Muscle of leg (tissue), 3 donors: ENCODE measurements at regions not wholly inside any gene's neighbourhood (a gene's known extent, or its start where the extent isn't known, plus 50 kb on each side); places are given as distances from the start of the nearest gene placed in this dataset.

Source experiments
- DNase-seq: peaks from one replicate; pipeline ENCODE4 v3.0.0; 2013
- H3K27ac ChIP-seq: one replicate; pipeline ENCODE4 v1.5.1; 2013; ENCODE audit warnings: mild to moderate bottlenecking, low read length, control low read depth
- H3K27me3 ChIP-seq: one replicate; pipeline ENCODE4 v1.6.1; 2013; ENCODE audit warnings: low read length; ENCODE audit not compliant: control insufficient read depth, insufficient read depth
- H3K36me3 ChIP-seq: one replicate; pipeline ENCODE4 v1.6.1; 2013; ENCODE audit warnings: low read length; ENCODE audit not compliant: control insufficient read depth, insufficient read depth
- H3K4me1 ChIP-seq: one replicate; pipeline ENCODE4 v1.6.1; 2013; ENCODE audit warnings: low read length; ENCODE audit not compliant: control insufficient read depth, insufficient read depth
- H3K4me3 ChIP-seq: one replicate; pipeline ENCODE4 v1.5.1; 2013; ENCODE audit warnings: low read length, control low read depth
- H3K9me3 ChIP-seq: replicated peaks from 2 replicates; pipeline ENCODE4 v1.6.1; 2013; ENCODE audit warnings: low read depth, low read length; ENCODE audit not compliant: control insufficient read depth
- WGBS: methylation state at CpG from one replicate; pipeline ENCODE4 v1.1.5; 2013; ENCODE audit warnings: missing lambda C conversion rate; ENCODE audit not compliant: insufficient coverage; 5-methylcytosine and 5-hydroxymethylcytosine counted together

GRCh38 chrX:45850197-45850774 is 649.6 kb upstream of the DIPK2B start:
- H3K27ac ChIP-seq: no peak overlapping the region
- no peaks in the 10 kb centered on the region for H3K36me3 ChIP-seq
- no peak for DNase-seq
- H3K9me3 ChIP-seq: no peaks in the 10 kb centered on the region
- 26% methylated on average over 15 of the region's 28 CpGs for WGBS
- H3K4me3 ChIP-seq: peak overlapping the region; percentile 33
- peaks cover 28% of the 10 kb centered on the region for H3K27me3 ChIP-seq
- peaks cover 3% of the 10 kb centered on the region for H3K4me1 ChIP-seq

GRCh38 chrX:45849261-45849862 is 648.7 kb upstream of the DIPK2B start:
- Histone ChIP-seq H3K4me1 (peaks cover 3% of the 10 kb centered on the region), H3K36me3 (no peaks in the 10 kb centered on the region), H3K27ac (no peak overlapping the region), H3K9me3 (no peaks in the 10 kb centered on the region), H3K27me3 (peaks cover 24% of the 10 kb centered on the region), H3K4me3 (no peak overlapping the region)
- WGBS: 62% methylated on average over 2 of the region's 9 CpGs
- peak; percentile 17 for DNase-seq

- Histone ChIP-seq H3K4me1 (peaks cover 3% of the 10 kb centered on the region), H3K9me3 (no peaks in the 10 kb centered on the region), H3K36me3 (no peaks in the 10 kb centered on the region), H3K4me3 (no peak overlapping the region), H3K27me3 (peaks cover 22% of the 10 kb centered on the region), H3K27ac (no peak overlapping the region)
- no peak for DNase-seq
- WGBS: 100% methylated on average over 1 of the region's 5 CpGs
These were observed 647.3 kb upstream of the DIPK2B start for GRCh38 chrX:45847961-45848360.

- no peaks in the 10 kb centered on the region for H3K36me3 ChIP-seq
- H3K27ac ChIP-seq: no peak overlapping the region
- H3K9me3 ChIP-seq: no peaks in the 10 kb centered on the region
- no peak for DNase-seq
- WGBS: no CpG with 5 or more reads among the region's 5 CpGs
- H3K4me3 ChIP-seq: no peak overlapping the region
- H3K27me3 ChIP-seq: peaks cover 23% of the 10 kb centered on the region
- peaks cover 3% of the 10 kb centered on the region for H3K4me1 ChIP-seq
These were observed 645.7 kb upstream of the DIPK2B start for GRCh38 chrX:45846328-45846727.

- Histone ChIP-seq H3K4me3 (no peak overlapping the region), H3K27ac (no peak overlapping the region), H3K9me3 (no peaks in the 10 kb centered on the region), H3K27me3 (peaks cover 14% of the 10 kb centered on the region), H3K4me1 (no peaks in the 10 kb centered on the region), H3K36me3 (no peaks in the 10 kb centered on the region)
- 94% methylated on average over 4 of the region's 5 CpGs for WGBS
- no peak for DNase-seq
These were observed 644.5 kb upstream of the DIPK2B start for GRCh38 chrX:45845142-45845541.

- Histone ChIP-seq H3K27ac (no peak overlapping the region), H3K27me3 (peaks cover 11% of the 10 kb centered on the region), H3K9me3 (no peaks in the 10 kb centered on the region), H3K4me1 (no peaks in the 10 kb centered on the region), H3K4me3 (no peak overlapping the region), H3K36me3 (no peaks in the 10 kb centered on the region)
- DNase-seq: no peak
- 29% methylated on average over 1 of the region's 1 CpG for WGBS
These were observed 642.8 kb upstream of the DIPK2B start for GRCh38 chrX:45843518-45843917.

- Histone ChIP-seq H3K4me3 (no peak overlapping the region), H3K27me3 (peaks cover 11% of the 10 kb centered on the region), H3K27ac (no peak overlapping the region), H3K4me1 (no peaks in the 10 kb centered on the region), H3K36me3 (no peaks in the 10 kb centered on the region), H3K9me3 (no peaks in the 10 kb centered on the region)
- WGBS: no CpG with 5 or more reads among the region's 1 CpG
- no peak for DNase-seq
These were observed 642.2 kb upstream of the DIPK2B start for GRCh38 chrX:45842926-45843315.

- Histone ChIP-seq H3K27me3 (peaks cover 10% of the 10 kb centered on the region), H3K4me1 (no peaks in the 10 kb centered on the region), H3K27ac (no peak overlapping the region), H3K9me3 (no peaks in the 10 kb centered on the region), H3K4me3 (no peak overlapping the region), H3K36me3 (no peaks in the 10 kb centered on the region)
- peak; percentile 25 for DNase-seq
- WGBS: no CpG with 5 or more reads among the region's 2 CpGs
These were observed 641.7 kb upstream of the DIPK2B start for GRCh38 chrX:45842207-45842925.

- no CpG with 5 or more reads among the region's 3 CpGs for WGBS
- H3K4me1 ChIP-seq: no peaks in the 10 kb centered on the region
- H3K9me3 ChIP-seq: no peaks in the 10 kb centered on the region
- H3K27ac ChIP-seq: no peak overlapping the region
- H3K27me3 ChIP-seq: peaks cover 5% of the 10 kb centered on the region
- H3K4me3 ChIP-seq: no peak overlapping the region
- no peak for DNase-seq
- no peaks in the 10 kb centered on the region for H3K36me3 ChIP-seq
These were observed 639.8 kb upstream of the DIPK2B start for GRCh38 chrX:45840411-45840950.

GRCh38 chrX:45830343-45830742 is 629.7 kb upstream of the DIPK2B start:
- Histone ChIP-seq H3K4me1 (no peaks in the 10 kb centered on the region), H3K27ac (no peak overlapping the region), H3K9me3 (no peaks in the 10 kb centered on the region), H3K36me3 (no peaks in the 10 kb centered on the region), H3K4me3 (no peak overlapping the region), H3K27me3 (peaks cover 11% of the 10 kb centered on the region)
- no peak for DNase-seq
- WGBS: 86% methylated on average over 1 of the region's 2 CpGs
